T47D (cell line): ENCODE measurements at regions not wholly inside any gene's neighbourhood (a gene's known extent, or its start where the extent isn't known, plus 50 kb on each side); places are given as distances from the start of the nearest gene placed in this dataset.

Experiments
- DNase-seq, 2 experiments: peaks; one replicate each; pipeline versions ENCODE4 v3.0.0 to v3.0.0-alpha.2; 2011 to 2012; ENCODE audit warnings: low read depth in 1 of 2, low spot score in 1 of 2
- JUND ChIP-seq: IDR thresholded peaks from 2 replicates; pipeline ENCODE4 v1.6.1; 2012; ENCODE audit warnings: low read depth
- in situ Hi-C: cut with HindIII; loops from 2 replicates; pipeline ENCODE4 v1.10.0; 2016; ENCODE audit warnings: low sequenced_read_pairs, low pct_unique_long_range_greater_than_20kb

DNA sequence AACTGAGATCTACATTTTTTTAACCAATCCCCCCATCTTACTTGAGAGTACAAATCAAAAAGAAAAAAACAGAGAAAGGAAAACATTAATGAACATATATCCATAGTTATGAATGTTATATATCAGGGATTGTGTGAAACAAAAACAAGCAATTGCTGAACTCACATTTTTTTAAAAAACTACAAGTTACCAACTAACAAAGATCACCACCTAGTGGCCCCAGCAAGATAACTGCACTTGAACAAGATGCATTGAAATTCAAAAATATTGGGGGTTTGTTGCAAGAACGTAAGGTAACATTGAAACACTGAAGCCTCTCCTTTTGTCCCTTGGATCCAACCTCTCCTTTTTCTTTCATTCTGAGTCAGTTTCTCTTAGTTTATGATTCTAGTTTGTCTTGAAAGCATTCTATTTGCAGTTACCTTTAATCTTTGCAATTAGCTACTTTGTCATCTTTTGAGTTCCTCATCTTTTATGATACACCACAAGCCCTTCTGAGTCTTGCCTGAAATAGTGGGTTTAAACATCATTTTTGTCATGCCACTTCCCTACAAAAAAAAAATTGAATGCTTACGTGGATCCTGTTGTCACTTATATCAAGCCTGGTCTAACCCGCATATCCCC, 87.3 kb upstream of the TES start:
- in situ Hi-C loops, result no loop called here
- DNase-seq, result peak in 1 of 2 experiments; percentile 30
- no peak for TF ChIP-seq JUND

DNA sequence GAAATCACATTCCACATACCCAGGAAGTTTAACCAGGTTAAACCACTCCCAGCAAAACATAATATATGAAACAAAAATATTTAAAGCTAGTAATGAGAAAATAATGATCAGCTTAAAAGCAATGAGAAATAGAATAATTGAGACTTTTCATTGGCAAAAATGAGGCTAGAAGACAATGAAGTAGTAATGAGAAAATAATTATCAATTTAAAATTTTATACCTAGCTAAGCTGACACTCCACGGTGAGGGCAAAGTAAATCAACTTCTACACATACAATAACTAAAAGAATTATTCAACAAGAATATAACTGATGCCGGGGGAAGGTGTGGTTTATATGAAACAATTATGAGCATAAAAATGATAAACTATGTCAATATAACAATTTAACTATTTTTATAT, 82.2 kb upstream of the TES start:
- no peak for TF ChIP-seq JUND
- DNase-seq, result no peak
- in situ Hi-C loops, result no loop called here

DNA sequence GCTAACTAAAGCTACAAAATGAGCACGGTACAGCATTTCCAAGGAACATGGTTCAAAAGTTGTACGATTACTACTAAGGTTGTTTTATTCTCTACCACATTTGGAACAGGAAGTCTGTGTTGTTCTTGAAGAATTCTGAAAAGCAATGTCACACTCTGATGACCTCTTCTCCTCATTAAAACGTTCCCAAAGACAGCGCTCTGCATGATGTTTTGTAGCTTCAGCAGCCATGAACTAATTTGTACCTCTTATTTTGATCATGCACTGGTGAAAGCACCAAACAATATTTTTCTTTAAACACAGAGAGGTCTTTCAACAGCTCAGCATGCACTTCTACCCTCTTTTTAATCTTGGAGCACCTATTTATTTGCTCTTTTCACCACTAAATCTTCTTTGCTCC, 75.0 kb upstream of the TES start:
- DNase-seq, result no peak
- TF ChIP-seq JUND, result no peak
- in situ Hi-C loops, result no loop called here

DNA sequence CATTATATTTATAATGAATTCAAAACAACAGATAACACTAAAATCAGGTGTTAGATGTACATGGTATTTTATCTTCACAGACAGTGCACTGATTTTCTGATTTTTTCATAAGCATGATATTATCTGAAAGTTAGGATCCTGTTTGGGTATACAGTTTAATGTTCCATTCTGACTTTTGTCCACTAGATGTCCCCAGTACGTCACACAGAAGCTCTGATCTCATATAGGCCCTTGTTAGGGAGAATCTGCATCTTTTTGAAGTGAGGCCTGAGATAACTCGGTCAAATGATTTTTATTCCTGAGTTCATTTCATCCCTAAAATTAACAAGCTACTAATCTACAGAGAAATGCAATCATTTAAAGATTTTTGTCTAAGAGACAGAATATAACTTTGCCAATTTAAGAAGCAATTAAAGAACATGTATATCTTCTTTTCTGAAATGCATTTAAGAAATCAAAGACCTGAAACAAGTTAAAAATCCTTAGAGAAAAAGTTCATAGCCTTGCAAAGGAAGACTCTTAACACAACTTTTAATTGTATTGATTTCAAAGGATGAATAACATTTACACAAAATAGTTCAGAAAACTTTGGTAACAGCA, 72.0 kb upstream of the TES start:
- in situ Hi-C loops, result no loop called here
- TF ChIP-seq JUND, result no peak
- DNase-seq, result peak in 1 of 2 experiments; percentile 73

DNA sequence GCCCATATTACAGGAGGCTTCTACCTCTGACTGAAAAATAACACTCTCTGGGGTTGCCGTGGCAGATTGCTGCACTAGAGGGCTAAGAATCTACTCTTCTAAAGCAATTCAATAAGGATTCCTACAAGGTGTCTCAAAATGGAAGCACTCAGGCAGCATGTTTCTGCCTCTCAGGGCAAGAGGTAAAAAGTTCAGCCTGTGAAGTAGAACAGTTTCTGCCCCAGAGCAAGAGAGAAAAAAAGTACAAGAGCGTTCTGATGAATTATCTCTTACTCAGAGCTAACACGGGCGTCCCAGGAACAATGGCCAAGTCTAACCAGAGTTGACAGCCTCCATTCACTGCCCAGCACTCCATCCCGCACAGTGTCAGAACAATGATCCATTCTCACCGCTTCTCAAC, 71.3 kb upstream of the TES start:
- in situ Hi-C loops, result no loop called here
- no peak for DNase-seq

DNA sequence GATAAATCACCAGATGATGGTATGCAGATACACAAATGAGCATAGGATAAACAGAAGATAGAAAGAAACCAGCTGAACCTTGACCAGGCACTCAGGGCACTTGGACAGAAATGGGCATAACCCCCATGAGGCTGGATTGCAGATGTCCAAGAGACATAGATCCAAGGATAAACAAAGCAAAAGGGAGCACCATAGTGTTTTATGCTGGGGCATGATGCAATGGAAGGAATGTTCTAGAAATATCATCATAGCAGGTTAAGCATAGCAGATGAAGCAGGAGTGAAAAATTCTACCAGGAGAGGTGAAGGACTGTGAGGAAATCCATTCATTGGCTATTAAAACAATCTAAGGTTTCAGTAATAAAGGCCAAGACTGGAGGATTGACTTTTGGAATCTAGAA, 70.5 kb upstream of the TES start:
- TF ChIP-seq JUND, result no peak
- DNase-seq, result no peak
- in situ Hi-C loops, result no loop called here

More for the DNA sequence above, 71.3 kb upstream of the TES start:
- no peak for TF ChIP-seq JUND

- in situ Hi-C loops, result no loop called here
- TF ChIP-seq JUND, result no peak
- no peak for DNase-seq
Observed at GRCh38 chr7:116142374-116142773, 68.0 kb upstream of the TES start.

- DNase-seq, result no peak
- in situ Hi-C loops, result no loop called here
- no peak for TF ChIP-seq JUND
Observed at GRCh38 chr7:116142850-116143249, 67.5 kb upstream of the TES start.

- in situ Hi-C loops, result no loop called here
- TF ChIP-seq JUND, result no peak
- DNase-seq, result no peak
Observed at GRCh38 chr7:116145245-116145852, 65.0 kb upstream of the TES start.

- DNase-seq, result no peak
- no peak for TF ChIP-seq JUND
- in situ Hi-C loops, result no loop called here
Observed at GRCh38 chr7:116148108-116148507, 62.2 kb upstream of the TES start.

- TF ChIP-seq JUND, result no peak
- in situ Hi-C loops, result no loop called here
- no peak for DNase-seq
Observed at GRCh38 chr7:116148626-116149025, 61.7 kb upstream of the TES start.

DNA sequence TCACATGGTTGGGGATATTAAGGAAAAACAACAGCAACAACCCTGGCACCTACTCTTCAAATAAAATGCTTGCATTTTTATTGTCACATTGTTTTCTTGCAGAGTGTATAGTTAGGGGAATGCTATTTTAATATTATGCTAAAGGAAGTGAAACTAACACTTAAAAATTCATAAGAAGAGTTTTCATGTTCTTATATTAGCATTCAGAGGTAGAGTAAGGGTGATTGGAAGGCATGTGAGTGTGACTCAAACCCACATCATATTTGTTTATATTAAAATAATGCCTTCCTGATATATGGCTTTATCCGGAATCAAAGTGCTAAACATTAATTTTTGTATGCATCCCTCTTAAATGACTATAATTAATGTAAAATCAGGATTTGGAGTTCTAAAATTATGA, 59.8 kb upstream of the TES start:
- DNase-seq, result no peak
- in situ Hi-C loops, result no loop called here
- TF ChIP-seq JUND, result no peak

DNA sequence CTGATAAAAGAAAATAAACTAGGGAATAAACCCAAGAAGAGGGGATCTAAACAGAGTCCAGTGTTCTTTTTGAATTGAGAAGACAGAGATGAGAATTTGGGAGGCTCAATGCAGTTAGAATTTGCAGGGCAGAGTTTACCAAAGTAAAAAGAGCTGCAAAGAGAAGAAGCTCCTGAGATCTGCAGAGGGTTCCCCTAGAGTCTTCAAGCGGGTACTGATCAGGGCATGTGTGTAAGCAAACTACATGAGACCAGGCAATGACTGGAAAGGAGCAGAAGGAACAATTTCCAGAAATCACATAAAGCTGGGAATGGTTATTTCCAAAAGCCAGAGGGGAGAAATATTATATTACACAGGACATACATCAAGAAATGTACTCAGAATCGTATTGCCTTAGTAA, 58.1 kb upstream of the TES start:
- TF ChIP-seq JUND, result no peak
- in situ Hi-C loops, result no loop called here

More for the DNA sequence above, 58.1 kb upstream of the TES start:
- DNase-seq, result no peak
